SKM-1 (cell line): ENCODE measurements at regions not wholly inside any gene's neighbourhood (a gene's known extent, or its start where the extent isn't known, plus 50 kb on each side); places are given as distances from the start of the nearest gene placed in this dataset.

Source experiments
- DNase-seq: peaks from one replicate; lab custom pipeline; 2025; ENCODE audit not compliant: unreplicated experiment; lab: John Stamatoyannopoulos, UW

- DNase-seq: no peak
Observed at GRCh38 chr14:26849514-26849913, 251.7 kb upstream of the NOVA1 start.

- DNase-seq: no peak
Observed at GRCh38 chr14:26851793-26852192, 254.0 kb upstream of the NOVA1 start.

DNA sequence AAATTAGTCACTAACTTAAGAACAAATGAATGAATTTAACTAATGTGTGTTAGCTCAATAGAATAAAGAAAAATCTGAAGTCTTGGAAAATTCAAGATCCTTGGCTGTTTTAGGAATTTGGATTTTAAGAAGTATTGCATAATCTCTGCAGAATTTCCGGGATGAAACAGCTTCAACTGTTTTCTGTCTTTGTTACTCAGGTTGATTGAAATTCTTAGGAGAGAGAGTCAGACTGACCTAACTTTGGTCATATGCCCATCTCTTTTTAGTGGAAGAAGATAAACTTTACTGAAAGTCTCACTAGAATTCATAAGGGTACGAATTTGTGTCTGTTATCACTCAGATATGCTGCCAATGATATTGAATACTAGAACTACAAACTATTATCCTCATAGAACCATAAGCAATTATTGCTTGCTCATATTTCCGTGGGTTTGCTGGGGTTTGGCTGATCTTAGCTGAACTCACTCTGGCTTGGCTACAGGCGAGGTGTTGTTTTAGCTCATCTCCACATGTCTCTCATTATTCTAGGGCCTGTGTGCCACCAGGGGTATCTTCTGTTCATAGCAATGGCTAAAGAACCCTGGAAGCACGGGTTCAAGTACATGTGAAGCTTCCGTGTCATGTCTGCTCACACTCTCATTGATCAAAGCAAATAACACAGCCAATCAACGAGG lies 257.4 kb upstream of the NOVA1 start:
- no peak for DNase-seq

GRCh38 chr14:26856876-26857518 lies 259.2 kb upstream of the NOVA1 start:
- DNase-seq: no peak

DNA sequence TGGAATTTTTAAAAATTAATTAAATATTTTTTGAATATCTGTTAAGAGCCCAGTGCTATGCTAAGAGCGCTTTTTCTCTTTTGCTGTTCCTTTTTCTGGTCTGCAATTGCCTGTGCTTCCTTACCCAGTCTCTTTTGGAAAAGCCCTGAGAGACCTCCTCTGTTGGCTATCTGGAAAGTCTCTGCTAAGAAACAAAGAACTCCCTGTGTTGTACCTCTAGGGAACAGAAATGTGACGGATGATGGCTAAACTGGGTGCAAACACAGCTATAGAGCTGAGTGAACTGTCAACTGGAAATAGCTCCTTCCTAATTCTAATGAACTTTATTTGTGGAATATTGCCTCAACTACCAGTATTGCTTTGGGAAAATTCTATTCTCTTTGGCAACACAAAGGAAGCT lies 261.6 kb upstream of the NOVA1 start:
- no peak for DNase-seq

DNA sequence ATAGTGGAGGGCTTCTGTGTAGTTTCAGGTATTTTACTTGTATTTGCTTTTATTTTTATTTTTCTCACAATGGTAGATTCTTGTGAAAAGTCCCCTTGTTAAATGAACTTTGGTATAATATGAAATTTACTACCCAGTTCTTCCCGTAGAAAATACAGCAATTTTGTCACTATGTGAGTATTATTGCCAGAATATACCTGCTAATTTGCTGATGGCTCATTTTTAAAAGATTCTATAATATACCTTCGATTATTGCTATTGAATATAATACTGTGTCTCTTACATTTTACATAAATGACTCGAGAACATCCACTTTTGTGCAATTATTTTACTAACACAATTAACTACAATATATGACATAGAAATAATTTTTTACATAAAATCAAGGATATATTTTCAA lies 262.3 kb upstream of the NOVA1 start:
- DNase-seq: no peak

GRCh38 chr14:26863736-26864135 lies 265.9 kb upstream of the NOVA1 start:
- no peak for DNase-seq

DNA sequence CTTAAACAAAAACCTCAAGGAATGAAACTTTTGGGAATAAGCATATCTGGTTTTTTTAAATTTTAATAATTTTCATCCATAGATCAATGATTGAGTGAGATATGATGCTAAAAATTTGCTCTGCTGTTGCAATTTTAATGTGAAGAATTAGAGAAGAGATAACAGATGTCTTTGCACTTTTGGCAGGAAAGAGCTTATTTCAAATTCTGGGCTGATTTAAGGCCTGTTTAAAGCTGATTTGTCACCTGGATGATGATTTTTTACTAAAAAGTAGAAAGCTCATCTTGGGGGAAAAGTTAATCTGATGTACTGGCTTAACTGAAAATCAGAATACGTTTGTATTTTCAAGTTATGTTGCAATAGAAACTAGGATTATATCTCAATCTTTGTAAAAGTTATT lies 268.9 kb upstream of the NOVA1 start:
- no peak for DNase-seq

DNA sequence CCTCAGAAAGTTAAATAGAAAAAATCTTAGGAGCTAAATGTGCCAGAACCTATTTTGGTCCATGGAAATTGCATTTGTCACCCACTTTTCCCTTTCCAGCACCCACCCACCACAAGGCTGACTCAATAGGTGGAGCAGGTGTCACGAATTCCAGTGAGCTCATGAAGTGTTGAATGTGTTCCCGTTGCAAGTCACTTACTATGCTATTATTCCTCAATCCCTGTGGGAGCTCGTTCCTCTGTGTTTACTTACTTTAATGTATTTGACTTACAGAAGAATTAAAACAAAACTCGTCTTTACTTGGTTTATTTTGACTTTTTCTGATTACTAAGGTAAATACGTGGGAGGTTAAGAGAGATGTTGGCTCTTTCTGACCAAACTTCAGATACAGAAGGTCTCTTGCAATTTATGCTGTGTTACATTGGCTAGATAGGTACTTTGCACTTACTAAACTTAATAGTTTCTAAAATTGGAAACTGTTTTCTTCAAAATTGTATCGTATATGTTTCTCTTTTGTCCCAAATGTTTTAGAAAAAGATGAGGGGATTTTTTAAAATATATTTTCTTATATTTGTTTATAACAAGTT lies 269.4 kb upstream of the NOVA1 start:
- DNase-seq: no peak

- no peak for DNase-seq
Observed at GRCh38 chr14:26870096-26870495, 272.3 kb upstream of the NOVA1 start.

GRCh38 chr14:26870722-26871617 lies 273.1 kb upstream of the NOVA1 start:
- DNase-seq: no peak

- no peak for DNase-seq
Observed at GRCh38 chr14:26872515-26873361, 274.9 kb upstream of the NOVA1 start.

- no peak for DNase-seq
Observed at GRCh38 chr14:26873362-26873960, 275.6 kb upstream of the NOVA1 start.

- no peak for DNase-seq
Observed at GRCh38 chr14:26887847-26888246, 290.0 kb upstream of the NOVA1 start.

DNA sequence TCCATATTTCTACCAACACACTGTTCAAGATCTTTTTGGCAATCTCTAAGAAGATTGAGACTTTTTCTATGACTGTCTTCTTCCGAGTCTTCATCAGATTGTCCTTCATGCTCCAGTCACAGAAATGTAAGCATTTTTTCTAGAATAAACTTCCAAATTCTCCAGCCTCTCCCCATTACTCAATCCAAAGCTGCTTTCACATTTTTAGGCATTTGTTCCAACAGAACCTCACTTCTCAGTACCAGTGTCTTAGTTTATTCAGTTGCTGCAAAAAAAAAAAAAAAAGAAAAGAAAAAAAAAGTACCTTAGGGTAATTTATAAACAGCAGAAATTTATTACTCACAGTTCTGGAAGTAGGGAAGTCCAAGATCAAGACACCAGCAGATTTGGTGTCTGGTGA lies 290.8 kb upstream of the NOVA1 start:
- DNase-seq: no peak

GRCh38 chr14:26896447-26896846 lies 298.6 kb upstream of the NOVA1 start:
- DNase-seq: no peak

GRCh38 chr14:26897196-26897595 lies 299.4 kb upstream of the NOVA1 start:
- DNase-seq: no peak

GRCh38 chr14:26905229-26905628 lies 307.4 kb upstream of the NOVA1 start:
- no peak for DNase-seq

DNA sequence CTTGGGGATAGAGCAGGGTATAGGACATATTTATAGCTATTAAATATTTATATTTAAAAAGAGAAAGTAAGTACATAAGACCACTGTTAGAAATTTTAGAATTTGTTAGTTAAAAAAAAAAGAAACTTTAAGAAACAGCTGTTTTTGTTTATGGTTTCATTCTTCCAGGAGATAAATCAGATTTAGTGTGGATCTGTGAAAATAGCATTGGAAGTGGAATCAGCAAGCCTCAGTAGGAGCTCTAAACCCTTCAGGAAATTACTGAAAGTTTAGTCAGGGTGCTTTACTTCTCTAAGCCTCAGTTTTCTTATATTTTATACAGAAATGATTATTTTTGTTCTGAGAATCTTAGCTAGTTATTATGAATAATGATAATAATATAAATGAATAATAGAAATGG lies 316.0 kb upstream of the NOVA1 start:
- no peak for DNase-seq

- DNase-seq: no peak
Observed at GRCh38 chr14:26917086-26917485, 319.3 kb upstream of the NOVA1 start.
